ENCODE measurements at regions not wholly inside any gene's neighbourhood (a gene's known extent, or its start where the extent isn't known, plus 50 kb on each side); places are given as distances from the start of the nearest gene placed in this dataset.
A peak's percentile ranks its signal among the peaks of the same experiment; 100 is the strongest.

DNA sequence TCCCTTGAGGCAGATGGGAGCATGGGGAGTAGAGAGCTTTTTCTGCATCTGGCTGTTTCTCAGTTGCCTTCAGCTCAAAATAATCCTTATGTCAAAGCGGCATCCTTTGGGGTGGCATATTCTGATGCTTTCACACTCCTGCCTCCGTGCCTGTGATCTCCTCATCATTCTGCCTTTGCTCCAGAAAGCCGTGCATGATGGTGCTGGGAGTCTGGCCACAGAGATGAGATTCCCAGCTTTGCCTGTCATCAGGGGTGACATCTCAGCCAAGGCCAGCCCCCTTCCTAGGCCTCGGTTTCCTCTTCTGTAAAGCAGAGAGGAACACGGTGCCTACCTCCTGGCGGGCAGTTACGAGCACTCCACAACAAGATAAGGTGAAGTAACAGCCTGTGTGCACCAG lies 96.3 kb upstream of the ALDH1A3 start:
- DNase-seq (ENCODE audit: low spot score) = no peak
- TF ChIP-seq, protein P1, sequence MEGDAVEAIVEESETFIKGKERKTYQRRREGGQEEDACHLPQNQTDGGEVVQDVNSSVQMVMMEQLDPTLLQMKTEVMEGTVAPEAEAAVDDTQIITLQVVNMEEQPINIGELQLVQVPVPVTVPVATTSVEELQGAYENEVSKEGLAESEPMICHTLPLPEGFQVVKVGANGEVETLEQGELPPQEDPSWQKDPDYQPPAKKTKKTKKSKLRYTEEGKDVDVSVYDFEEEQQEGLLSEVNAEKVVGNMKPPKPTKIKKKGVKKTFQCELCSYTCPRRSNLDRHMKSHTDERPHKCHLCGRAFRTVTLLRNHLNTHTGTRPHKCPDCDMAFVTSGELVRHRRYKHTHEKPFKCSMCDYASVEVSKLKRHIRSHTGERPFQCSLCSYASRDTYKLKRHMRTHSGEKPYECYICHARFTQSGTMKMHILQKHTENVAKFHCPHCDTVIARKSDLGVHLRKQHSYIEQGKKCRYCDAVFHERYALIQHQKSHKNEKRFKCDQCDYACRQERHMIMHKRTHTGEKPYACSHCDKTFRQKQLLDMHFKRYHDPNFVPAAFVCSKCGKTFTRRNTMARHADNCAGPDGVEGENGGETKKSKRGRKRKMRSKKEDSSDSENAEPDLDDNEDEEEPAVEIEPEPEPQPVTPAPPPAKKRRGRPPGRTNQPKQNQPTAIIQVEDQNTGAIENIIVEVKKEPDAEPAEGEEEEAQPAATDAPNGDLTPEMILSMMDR (IDR thresholded peaks at IDR 0.05; ENCODE audit: borderline replicate concordance, control extremely low read depth, extremely low read depth, insufficient read depth, missing control alignments) = no peak
- in situ Hi-C loops (cut with MboI; ENCODE audit: low sequenced_read_pairs, unreplicated experiment) = no loop called here

DNA sequence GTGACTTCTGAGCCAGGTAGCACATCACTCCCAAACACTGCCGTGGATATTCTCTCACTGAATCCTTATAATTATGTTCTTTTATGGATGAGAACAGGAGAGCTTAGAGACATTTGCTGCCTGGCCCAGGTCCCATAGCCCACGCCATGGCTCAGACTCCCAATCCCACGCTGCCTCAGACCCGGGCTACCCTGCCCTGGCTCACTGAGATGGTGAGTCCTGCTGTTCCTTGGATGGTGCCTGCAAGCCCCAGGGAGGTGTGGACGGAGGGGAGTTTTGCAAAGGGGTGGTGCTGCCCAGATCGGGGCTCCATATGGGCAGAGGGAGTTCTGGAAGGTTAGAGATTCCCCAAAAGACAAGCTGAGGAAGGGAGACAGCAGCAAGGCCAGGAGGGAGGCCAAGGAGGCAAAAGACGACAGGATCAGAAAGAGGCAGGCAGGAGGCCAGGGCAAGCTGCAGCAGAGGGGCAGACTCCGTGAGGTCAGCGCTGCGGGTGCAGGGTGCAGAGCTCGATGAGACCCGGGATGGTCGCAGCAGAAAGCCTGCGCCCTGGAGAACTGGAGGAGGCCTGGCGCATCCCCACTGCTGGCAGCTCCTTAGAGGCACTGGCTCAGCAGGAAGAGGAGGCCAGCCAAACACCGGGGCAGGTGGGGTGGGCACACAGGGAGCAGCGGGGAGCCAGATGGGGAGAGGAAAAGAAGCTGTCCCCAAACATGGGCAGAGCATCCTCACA lies 95.7 kb upstream of the ALDH1A3 start:
- in situ Hi-C loops (cut with MboI; ENCODE audit: low sequenced_read_pairs, unreplicated experiment) = no loop called here
- no peak for DNase-seq (ENCODE audit: low spot score)
- TF ChIP-seq, protein P1 (IDR thresholded peaks at IDR 0.05; ENCODE audit: borderline replicate concordance, control extremely low read depth, extremely low read depth, insufficient read depth, missing control alignments) = no peak

DNA sequence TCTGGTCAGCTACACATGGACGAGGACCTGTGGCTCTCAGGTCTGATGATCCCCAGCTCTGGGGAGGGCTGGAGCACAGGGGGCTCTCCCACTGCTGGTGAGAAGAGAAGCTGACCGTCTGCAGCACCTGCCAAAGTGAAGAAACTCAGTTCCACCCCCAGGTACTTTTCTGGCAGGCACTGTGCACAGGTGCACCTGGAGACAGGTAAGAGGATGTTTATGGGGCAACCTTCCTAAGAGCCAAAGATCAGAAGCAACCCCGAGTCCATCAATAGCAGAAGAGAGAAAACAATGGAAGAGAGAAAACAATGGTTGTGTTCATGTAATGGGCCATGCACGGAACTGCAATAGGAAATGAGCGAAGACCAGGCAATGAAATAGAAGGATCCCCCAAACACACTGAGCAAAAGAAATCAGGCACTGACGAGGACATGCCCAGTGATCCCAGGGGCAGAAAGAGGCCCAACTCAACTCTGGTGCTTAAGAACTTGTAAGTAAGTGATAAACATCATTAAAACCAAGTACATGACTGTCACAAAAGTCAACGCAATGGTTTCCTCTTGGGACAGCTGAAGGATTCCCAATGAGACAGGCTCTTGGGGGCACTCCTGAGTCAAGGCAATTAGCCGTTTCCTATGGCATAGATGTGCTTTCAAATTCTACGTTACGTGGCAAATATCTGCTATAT lies 95.0 kb upstream of the ALDH1A3 start:
- in situ Hi-C loops (cut with MboI; ENCODE audit: low sequenced_read_pairs, unreplicated experiment) = no loop called here
- DNase-seq (ENCODE audit: low spot score) = no peak
- TF ChIP-seq, protein P1 (IDR thresholded peaks at IDR 0.05; ENCODE audit: borderline replicate concordance, control extremely low read depth, extremely low read depth, insufficient read depth, missing control alignments) = no peak

DNA sequence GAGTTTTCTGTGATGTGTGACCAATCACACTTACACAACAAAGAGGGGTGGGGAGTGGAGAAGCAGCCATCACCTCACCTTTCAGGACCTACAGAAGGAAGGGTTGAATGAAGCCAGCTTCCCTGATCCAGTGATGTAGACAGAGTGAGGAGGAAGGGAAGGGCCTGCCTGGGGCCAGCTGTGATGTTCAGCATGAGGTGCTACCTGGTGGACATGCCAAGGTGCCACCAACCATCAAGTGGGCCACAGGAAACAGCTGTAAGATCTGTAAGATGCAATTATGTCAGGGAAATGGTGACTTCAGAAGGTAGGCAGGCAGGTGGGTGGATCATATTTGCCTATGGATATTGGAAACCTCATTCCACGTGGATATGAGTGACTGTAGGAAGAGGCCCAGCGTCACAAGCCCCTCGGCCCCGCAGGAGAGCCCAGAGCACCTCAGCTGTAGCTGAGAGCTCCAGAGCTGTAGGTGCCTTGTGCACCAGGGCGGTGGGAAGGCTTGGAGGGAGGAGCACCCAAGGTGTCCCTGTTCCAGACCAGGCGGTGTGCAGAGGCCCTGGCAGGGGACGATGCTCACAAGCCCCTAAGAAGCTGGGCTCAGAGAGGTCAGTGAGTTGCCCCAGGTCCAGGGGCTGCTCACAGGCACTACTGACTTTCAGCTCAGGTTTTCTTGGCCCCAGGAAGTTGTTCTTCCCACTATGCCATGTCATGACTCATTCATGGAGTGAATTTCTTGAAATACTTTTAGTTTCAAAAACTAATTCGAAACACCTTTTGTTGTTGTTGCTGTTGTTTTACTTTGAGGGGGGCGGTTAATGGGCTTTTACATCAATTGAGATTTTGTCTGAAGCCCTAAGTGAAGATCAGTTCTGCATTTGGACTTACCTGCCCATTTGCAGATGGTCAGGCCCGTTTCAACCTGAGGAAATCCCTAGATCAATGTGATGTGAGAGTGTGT lies 94.2 kb upstream of the ALDH1A3 start:
- DNase-seq (ENCODE audit: low spot score) = peak; percentile 22
- TF ChIP-seq, protein P1 (IDR thresholded peaks at IDR 0.05; ENCODE audit: borderline replicate concordance, control extremely low read depth, extremely low read depth, insufficient read depth, missing control alignments) = no peak
- in situ Hi-C loops (cut with MboI; ENCODE audit: low sequenced_read_pairs, unreplicated experiment) = no loop called here

DNA sequence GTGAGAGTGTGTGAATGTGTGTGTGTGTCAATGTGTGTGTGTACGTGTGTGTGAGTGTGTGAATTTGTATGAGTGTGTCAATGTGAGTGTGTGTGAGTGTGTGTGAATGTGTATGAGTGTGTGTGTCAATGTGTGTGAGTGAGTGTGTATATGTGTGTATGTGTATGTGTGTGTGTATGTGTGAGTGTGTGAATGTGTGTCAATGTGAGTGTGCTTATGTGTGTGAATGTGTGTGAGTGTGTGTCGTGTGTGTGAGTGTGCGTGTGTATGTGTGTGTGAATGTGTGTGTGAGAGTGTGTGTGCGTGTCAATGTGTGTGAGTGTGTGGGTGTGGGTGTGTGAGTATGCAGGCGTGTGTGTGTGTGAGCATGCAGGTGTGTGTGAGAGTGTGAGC lies 93.5 kb upstream of the ALDH1A3 start:
- TF ChIP-seq, protein P1 (IDR thresholded peaks at IDR 0.05; ENCODE audit: borderline replicate concordance, control extremely low read depth, extremely low read depth, insufficient read depth, missing control alignments) = no peak
- DNase-seq (ENCODE audit: low spot score) = no peak
- in situ Hi-C loops (cut with MboI; ENCODE audit: low sequenced_read_pairs, unreplicated experiment) = no loop called here

DNA sequence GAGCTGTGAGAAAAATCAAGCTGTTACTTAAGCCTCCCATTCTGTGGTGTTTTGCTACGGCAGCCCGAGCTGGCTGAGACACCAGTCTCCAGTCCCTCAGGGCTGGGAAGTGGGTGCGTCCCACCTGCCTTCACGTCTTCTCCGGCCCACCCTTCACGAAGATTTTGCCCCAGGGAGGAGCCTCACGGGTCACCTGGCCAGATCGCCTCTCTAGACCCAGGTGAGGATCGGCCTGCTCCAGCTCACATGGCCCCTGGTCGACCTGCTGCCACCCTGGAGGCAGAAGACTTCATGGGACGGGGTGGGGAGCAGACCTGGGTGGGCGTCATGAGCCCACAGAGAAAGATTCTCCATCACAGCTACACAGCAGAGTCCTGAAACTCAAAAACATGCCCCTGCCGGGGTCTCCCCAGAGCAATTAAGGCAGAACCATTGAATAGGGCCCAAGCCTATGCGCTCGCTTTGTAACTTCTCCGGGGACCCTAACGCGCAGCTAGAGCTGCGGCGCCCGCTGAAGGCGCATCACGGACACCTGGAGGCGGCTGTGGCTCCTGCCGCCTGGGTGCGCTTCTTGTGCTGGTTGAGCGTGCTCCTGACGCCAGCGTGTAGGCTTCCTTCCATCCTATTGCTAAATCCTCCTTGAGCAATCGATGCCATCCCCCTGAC lies 92.6 kb upstream of the ALDH1A3 start:
- DNase-seq (ENCODE audit: low spot score) = no peak
- TF ChIP-seq, protein P1 (IDR thresholded peaks at IDR 0.05; ENCODE audit: borderline replicate concordance, control extremely low read depth, extremely low read depth, insufficient read depth, missing control alignments) = no peak
- in situ Hi-C loops (cut with MboI; ENCODE audit: low sequenced_read_pairs, unreplicated experiment) = no loop called here

Measured in GM13976 (cell line).